HCT116 (cell line): ENCODE measurements at regions not wholly inside any gene's neighbourhood (a gene's known extent, or its start where the extent isn't known, plus 50 kb on each side); places are given as distances from the start of the nearest gene placed in this dataset.

Experiments used
- EGR1 ChIP-seq: IDR thresholded peaks from 2 replicates; pipeline ENCODE4 v1.6.1; 2012; ENCODE audit warnings: low read depth
- POLR2A ChIP-seq: IDR thresholded peaks from 2 replicates; pipeline ENCODE4 v1.7.0; 2011; ENCODE audit warnings: borderline replicate concordance; ENCODE audit not compliant: insufficient read depth, insufficient read length; ENCODE audit errors: extremely low read depth
- RAD21 ChIP-seq: IDR thresholded peaks from 2 replicates; pipeline ENCODE4 v1.6.1; 2012; ENCODE audit warnings: low read depth, mild to moderate bottlenecking

DNA sequence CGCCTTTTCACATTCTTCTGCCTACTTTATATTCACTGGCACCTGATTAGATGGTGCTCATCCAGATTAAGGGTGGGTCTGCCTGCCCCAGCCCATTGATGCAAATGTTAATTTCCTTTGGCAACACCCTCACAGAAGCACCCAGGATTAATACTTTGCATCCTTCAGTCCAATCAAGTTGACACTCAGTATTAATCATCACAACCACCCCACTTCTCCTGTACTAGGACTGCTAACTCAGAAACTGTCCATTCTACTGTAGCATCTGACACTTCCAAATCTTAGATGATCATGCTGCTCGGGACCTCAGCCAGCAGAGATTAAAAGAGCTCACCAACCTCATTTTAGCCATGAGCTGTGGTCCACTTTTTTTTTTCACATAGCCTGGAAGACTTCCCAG is 268.5 kb downstream of the SATB2 start:
- TF ChIP-seq EGR1 = no peak
- TF ChIP-seq RAD21 = no peak
- no peak for TF ChIP-seq POLR2A
